ENCODE measurements at regions not wholly inside any gene's neighbourhood (a gene's known extent, or its start where the extent isn't known, plus 50 kb on each side); places are given as distances from the start of the nearest gene placed in this dataset.

DNA sequence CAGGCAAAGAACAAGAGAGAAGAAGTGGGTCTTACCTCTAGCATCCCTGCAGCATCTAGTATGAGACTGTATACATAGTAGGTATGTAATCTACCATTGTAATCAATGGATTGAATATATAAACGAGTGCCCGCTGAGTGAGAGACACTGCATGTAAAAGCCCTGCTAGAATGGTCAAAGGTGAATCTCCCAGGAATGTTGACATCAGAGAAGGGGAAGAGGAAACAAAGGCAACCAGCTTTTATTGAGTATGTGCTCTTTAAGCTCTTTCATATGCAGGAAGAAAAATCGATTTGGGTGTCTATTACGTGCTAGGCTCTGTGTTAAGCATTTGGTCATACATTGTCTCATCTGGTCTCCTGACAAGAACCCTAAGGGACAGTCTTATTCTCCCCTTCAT is 91.9 kb upstream of the KLHL13 start:
- Histone ChIP-seq H3K36me3 (ENCODE audit: low read depth) (no peaks in the 10 kb centered on the region), H3K4me3 (no peak overlapping the region), H3K9ac (no peak overlapping the region), H4K20me1 (ENCODE audit: insufficient read depth) (no peaks in the 10 kb centered on the region), H2AFZ (no peak overlapping the region), H3K79me2 (ENCODE audit: insufficient read depth) (no peaks in the 10 kb centered on the region), H3K4me2 (ENCODE audit: unreplicated experiment) (no peak overlapping the region), H3F3A (ENCODE audit: insufficient read depth) (no peaks in the 10 kb centered on the region), H3K9me2 (ENCODE audit: insufficient read depth) (no peaks in the 10 kb centered on the region), H3K4me1 (ENCODE audit: insufficient read depth) (no peaks in the 10 kb centered on the region), H3K27ac (no peak overlapping the region), H3K27me3 (replicated peaks; ENCODE audit: insufficient read depth) (no peaks in the 10 kb centered on the region), H3K9me3 (ENCODE audit: low read depth) (no peaks in the 10 kb centered on the region)
- WGBS, 2 experiments (ENCODE audit: low coverage in 1 of 2, low lambda C conversion rate in 2 of 2, missing lambda C conversion rate in 2 of 2), result 80% methylated on average over 4 of the region's 4 CpGs
- in situ Hi-C loops (cut with MboI), result no loop called here
- TF ChIP-seq EZH2 (IDR thresholded peaks at IDR 0.05; ENCODE audit: insufficient read depth, poor library complexity, severe bottlenecking), result no peak
- TF ChIP-seq EZH2phosphoT487 (IDR thresholded peaks at IDR 0.05; ENCODE audit: insufficient read depth, low read depth), result no peak
- no peak for DNase-seq

DNA sequence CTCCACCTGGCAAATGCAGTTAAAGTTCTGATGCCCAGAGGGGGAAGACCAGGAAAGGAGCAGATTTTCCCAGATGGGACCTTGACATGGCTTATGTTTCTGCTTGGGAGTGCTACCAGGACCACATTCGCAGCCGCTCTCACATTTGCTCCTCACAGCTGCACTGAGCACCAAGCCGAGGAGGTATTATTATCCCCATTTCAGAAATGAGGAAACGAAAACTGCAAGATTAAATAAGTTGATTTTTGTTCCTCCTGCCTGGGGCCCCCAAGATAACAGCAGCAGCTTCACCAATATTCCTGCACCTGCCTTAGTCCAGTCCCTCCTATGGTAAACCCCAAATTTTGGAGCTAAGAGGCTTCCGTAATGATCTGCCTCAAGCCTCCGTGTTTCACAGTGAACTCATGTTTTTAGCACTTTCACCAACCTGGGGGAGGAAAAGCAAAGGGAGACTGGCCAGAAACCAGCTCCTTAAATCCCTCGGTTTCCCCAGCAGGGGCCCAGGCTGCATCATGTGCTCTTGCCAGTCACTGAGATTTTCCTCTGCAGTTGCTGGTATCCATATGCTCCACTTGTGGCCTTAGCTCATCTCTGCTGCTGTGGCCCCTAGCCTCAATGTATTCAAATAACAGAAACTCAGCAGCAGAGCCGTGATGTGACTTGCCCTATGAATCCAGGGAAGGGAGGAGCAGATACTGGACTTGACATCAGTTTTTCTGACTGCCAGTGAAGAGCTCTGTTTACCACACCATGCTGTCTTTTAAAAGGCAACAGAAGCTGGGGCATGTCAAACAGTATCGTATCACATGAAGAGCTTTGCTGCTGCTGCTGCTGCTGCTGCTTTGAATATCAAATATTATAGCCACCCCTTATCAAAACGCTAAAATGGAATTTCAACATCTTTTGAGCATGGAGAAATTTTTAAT is 95.5 kb upstream of the KLHL13 start:
- H3K9me2 ChIP-seq (ENCODE audit: insufficient read depth), result no peaks in the 10 kb centered on the region
- no peak overlapping the region for H3K4me2 ChIP-seq (ENCODE audit: unreplicated experiment)
- no peak overlapping the region for H3K9ac ChIP-seq
- 16 to 22% methylated on average over 6 to 10 of the region's 10 CpGs for WGBS, 2 experiments (ENCODE audit: low coverage in 1 of 2, low lambda C conversion rate in 2 of 2, missing lambda C conversion rate in 2 of 2)
- H3K9me3 ChIP-seq (ENCODE audit: low read depth), result no peaks in the 10 kb centered on the region
- in situ Hi-C loops (cut with MboI), result no loop called here
- no peak for DNase-seq
- H3K4me3 ChIP-seq, result no peak overlapping the region
- H3K4me1 ChIP-seq (ENCODE audit: insufficient read depth), result no peaks in the 10 kb centered on the region
- H3K27me3 ChIP-seq (replicated peaks; ENCODE audit: insufficient read depth), result no peaks in the 10 kb centered on the region
- H3K36me3 ChIP-seq (ENCODE audit: low read depth), result no peaks in the 10 kb centered on the region
- H2AFZ ChIP-seq, result no peak overlapping the region
- no peaks in the 10 kb centered on the region for H4K20me1 ChIP-seq (ENCODE audit: insufficient read depth)
- no peak overlapping the region for H3K27ac ChIP-seq
- TF ChIP-seq EZH2 (IDR thresholded peaks at IDR 0.05; ENCODE audit: insufficient read depth, poor library complexity, severe bottlenecking), result no peak
- H3F3A ChIP-seq (ENCODE audit: insufficient read depth), result no peaks in the 10 kb centered on the region
- no peaks in the 10 kb centered on the region for H3K79me2 ChIP-seq (ENCODE audit: insufficient read depth)

DNA sequence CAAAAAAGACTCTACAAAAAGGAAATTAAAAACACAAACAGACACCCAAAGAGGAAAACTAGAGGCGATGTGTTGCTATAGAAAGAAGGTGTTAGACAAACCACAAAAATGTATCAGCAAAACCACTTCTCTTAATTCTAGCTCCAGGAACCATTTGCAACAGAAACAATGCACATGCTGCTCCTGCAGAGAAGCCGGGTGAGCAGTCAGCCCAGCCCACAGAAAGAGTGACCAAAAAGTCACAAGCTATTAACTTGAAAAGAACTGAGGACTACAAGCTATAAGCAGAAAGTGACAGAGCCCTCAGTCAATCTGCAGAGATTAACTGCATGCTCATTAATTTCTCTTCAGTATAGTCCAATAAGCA is 96.2 kb upstream of the KLHL13 start:
- H3K36me3 ChIP-seq (ENCODE audit: low read depth), result no peaks in the 10 kb centered on the region
- H3K27me3 ChIP-seq (replicated peaks; ENCODE audit: insufficient read depth), result no peaks in the 10 kb centered on the region
- no peaks in the 10 kb centered on the region for H3F3A ChIP-seq (ENCODE audit: insufficient read depth)
- 20 to 23% methylated on average over 2 of the region's 2 CpGs for WGBS, 2 experiments (ENCODE audit: low coverage in 1 of 2, low lambda C conversion rate in 2 of 2, missing lambda C conversion rate in 2 of 2)
- in situ Hi-C loops (cut with MboI), result no loop called here
- H3K27ac ChIP-seq, result no peak overlapping the region
- no peak overlapping the region for H3K4me2 ChIP-seq (ENCODE audit: unreplicated experiment)
- no peaks in the 10 kb centered on the region for H3K4me1 ChIP-seq (ENCODE audit: insufficient read depth)
- no peaks in the 10 kb centered on the region for H3K9me3 ChIP-seq (ENCODE audit: low read depth)
- H2AFZ ChIP-seq, result no peak overlapping the region
- H4K20me1 ChIP-seq (ENCODE audit: insufficient read depth), result no peaks in the 10 kb centered on the region
- DNase-seq, result no peak
- no peaks in the 10 kb centered on the region for H3K9me2 ChIP-seq (ENCODE audit: insufficient read depth)
- TF ChIP-seq EZH2 (IDR thresholded peaks at IDR 0.05; ENCODE audit: insufficient read depth, poor library complexity, severe bottlenecking), result no peak
- no peak for TF ChIP-seq EZH2phosphoT487 (IDR thresholded peaks at IDR 0.05; ENCODE audit: insufficient read depth, low read depth)
- no peak overlapping the region for H3K4me3 ChIP-seq
- H3K9ac ChIP-seq, result no peak overlapping the region
- no peaks in the 10 kb centered on the region for H3K79me2 ChIP-seq (ENCODE audit: insufficient read depth)

DNA sequence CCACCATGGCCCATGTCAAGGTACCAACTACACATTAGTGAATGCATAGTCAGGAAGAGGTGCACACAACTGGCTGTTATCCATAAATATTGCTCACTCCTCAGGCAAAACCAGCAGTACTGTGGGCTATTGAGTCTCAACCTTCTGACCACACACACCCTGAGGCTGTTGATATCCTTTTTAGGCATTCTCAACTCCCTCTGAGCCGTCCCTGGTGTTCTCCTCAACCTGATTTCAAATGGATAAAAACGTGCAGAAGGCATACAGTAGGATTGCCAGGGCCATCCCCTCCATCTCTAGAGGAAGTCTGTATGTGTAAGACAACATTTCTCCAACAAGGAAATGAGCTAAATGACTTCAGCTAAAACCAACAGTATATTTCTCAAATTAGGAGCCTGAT is 98.7 kb upstream of the KLHL13 start:
- Histone ChIP-seq H3K4me1 (ENCODE audit: insufficient read depth) (no peaks in the 10 kb centered on the region), H3F3A (ENCODE audit: insufficient read depth) (no peaks in the 10 kb centered on the region), H3K9me2 (ENCODE audit: insufficient read depth) (no peaks in the 10 kb centered on the region), H3K9me3 (ENCODE audit: low read depth) (no peaks in the 10 kb centered on the region), H3K27me3 (replicated peaks; ENCODE audit: insufficient read depth) (no peaks in the 10 kb centered on the region), H3K79me2 (ENCODE audit: insufficient read depth) (no peaks in the 10 kb centered on the region), H3K4me3 (no peak overlapping the region), H4K20me1 (ENCODE audit: insufficient read depth) (no peaks in the 10 kb centered on the region), H3K27ac (no peak overlapping the region), H2AFZ (no peak overlapping the region), H3K36me3 (ENCODE audit: low read depth) (no peaks in the 10 kb centered on the region), H3K9ac (no peak overlapping the region), H3K4me2 (ENCODE audit: unreplicated experiment) (no peak overlapping the region)
- WGBS, 2 experiments (ENCODE audit: low coverage in 1 of 2, low lambda C conversion rate in 2 of 2, missing lambda C conversion rate in 2 of 2), result 19 to 23% methylated on average over 2 of the region's 2 CpGs
- no peak for DNase-seq
- no peak for TF ChIP-seq EZH2 (IDR thresholded peaks at IDR 0.05; ENCODE audit: insufficient read depth, poor library complexity, severe bottlenecking)
- no peak for TF ChIP-seq EZH2phosphoT487 (IDR thresholded peaks at IDR 0.05; ENCODE audit: insufficient read depth, low read depth)
- in situ Hi-C loops (cut with MboI), result no loop called here

Measured in GM23248 (cell line).